ENCODE measurements at regions not wholly inside any gene's neighbourhood (a gene's known extent, or its start where the extent isn't known, plus 50 kb on each side); places are given as distances from the start of the nearest gene placed in this dataset.
"Not testable (repeated sequence)": the region's sequence is repeated elsewhere in the genome, so short reads cannot be mapped to it uniquely, and the experiment has no call there.

GRCh38 chr13:111656439-111656838 is 336.0 kb downstream of the TEX29 start:
- DNase-seq = no peak

DNA sequence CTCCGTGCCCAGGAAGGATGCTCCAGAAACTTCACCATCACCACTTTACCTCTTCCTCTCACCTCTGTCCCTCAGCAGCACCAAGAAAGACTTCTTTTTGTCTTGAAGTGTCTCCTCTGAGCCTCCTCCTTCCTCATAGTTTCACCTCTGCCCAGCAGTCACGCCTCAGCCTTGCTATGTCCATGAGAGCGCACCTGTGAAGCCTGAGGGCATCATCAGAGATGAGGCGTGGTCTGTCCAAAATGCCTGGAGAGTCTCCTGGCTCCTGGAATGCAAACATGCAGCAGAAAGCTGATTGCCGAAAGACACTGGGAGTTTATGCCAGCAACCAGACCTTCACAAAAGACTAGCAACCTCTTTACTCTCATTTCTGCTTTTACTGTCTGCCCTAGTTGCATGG is 336.6 kb downstream of the TEX29 start:
- no peak for DNase-seq

DNA sequence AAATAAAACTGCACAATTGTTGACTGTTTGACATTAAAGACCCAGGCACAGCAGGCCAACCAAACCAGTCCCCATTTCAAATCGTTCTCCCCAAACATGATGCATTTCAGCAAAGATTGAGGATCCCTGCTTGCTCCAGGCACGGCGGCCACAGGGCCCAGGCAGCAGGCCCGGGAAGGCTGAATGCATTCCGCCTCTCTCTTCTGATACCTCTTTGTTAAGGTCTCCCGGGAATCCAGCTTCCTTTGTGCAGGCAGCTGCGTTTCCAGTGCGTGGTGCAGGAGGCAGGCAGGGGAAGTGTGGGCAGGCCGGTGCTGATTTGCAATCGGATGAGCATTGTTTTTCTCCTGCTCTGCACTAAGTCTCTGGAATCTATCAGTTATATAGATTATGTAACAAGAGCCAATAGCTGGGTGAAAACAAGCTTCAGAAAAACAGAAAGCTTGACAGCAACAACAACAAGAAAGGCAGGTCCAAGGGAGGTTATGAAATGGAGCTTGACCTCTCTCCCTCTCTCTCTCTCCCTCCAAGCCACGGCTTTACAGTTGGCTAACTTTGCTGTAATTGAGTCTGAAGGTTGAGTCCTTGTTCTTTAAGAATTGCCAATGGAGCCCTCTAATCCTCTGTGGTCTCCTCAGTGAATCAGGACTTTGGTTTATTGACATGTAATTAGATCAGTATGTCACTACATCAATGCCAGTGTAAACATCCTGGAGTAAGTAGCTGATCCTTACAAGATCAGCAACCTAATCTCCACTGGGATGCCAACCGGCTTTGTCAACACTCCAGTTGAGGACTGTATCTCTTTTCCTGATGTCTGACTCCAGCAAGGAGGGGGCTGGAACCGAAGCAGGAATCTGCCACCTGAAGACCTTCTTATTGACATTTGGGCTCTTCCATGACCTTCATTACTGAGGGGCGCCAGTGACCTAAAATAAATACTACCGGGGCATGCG is 338.0 kb downstream of the TEX29 start:
- no peak for DNase-seq

- no peak for DNase-seq
Observed at GRCh38 chr13:111659219-111659775, 338.9 kb downstream of the TEX29 start.

- no peak for DNase-seq
Observed at GRCh38 chr13:111659842-111660241, 339.4 kb downstream of the TEX29 start.

DNA sequence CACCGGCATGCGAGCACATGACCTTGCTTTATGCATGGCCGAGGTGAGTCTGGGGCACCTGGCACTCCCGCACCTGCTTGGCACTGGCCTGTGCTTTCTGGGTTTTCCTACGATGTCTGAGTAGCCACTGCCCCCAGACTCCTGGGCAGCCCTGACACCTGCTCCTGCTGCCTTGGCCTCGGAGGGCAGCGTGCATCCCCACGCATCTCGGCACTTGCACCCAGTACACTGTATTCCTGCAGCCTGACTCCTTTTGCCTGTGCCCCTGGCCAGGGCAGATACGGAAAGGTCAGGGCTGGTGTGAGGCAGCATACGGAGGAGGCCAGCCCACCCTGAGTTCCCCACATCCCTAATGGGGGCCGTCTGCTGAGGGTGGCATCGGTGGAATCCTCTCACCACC is 340.6 kb downstream of the TEX29 start:
- DNase-seq = no peak

- DNase-seq = no peak
Observed at GRCh38 chr13:111661776-111662175, 341.3 kb downstream of the TEX29 start.

GRCh38 chr13:111662451-111662850 is 342.0 kb downstream of the TEX29 start:
- no peak for DNase-seq

GRCh38 chr13:111662895-111663294 is 342.5 kb downstream of the TEX29 start:
- DNase-seq = no peak

DNA sequence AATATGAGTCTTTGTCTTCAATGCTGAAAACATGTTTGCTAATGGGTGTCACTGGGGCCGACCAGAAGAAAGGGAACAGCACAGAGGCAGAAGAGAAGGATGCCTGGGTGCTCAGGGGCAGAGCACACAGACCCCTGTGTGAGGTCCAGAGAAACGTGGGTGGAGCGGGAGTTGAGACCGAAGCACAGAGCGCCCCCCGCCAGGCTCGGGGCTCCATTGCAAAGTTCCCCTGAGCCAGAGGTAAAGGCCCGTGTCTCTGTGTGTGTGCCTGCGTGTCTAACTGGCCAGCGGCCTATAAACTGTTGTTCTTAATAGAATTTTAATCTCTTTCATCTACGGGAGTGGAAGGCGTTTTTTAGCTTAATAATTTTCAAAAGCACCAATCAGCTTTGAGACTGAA is 343.1 kb downstream of the TEX29 start:
- no peak for DNase-seq

- DNase-seq = no peak
Observed at GRCh38 chr13:111663953-111664421, 343.5 kb downstream of the TEX29 start.

- DNase-seq = no peak
Observed at GRCh38 chr13:111664696-111665095, 344.3 kb downstream of the TEX29 start.

DNA sequence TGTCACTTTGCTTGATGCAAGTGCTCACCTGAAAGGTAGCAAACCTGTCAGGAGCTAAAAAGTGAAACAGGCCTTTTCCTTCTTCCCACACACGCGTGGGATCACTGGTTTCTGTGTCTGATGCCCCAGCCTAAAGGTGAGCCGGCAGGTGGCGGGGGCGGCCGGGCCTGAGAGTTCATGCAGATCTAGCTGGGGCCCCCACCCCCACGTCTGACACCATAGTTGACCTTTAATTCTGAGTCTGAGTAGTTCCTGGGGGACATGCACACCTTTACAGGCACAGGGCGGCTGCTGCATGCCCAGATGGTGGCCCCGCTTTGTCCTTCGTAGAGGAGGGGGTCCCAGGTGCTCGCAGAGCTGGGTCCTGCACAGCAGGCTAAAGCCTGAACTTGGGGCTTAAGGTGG is 345.3 kb downstream of the TEX29 start:
- DNase-seq = no peak

GRCh38 chr13:111666164-111666776 is 345.8 kb downstream of the TEX29 start:
- DNase-seq = no peak

DNA sequence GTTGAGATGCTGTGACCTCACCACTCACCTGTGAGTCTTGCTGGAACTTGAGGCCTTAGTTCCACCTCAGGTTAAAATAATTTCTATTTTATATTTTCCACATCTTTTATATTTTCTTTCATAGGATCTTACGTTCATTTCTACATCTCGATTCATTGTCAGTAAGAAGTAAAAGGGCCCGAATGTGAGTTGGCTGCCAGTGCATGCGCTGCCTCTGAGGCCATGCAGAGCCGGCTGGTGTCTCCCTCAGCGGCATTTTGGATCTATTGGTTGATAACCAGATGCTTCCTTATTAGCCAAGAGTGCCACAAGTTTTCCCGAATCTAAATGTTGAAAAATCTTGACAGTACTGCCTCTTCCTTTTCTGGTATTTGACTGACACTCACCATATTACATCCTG is 347.3 kb downstream of the TEX29 start:
- DNase-seq = no peak

DNA sequence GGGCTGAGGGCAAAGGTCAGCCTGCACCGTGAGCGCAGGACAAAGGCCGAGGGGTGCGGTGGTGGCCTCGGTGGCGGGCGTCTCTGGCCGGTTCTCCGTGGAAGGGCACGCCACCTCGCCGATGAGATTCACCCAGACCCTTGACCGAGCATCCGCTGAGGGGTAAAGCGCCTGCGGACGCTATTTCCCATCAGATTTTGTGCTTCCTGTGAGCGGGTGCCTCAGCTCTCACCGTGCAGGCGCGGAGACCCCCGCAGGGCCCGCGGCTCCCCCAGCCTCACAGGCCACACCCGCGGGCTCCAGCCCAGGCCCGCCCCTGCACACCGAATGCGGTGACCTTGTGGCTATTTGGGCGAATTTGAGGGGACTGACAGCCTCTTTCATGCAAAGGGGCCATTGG is 348.0 kb downstream of the TEX29 start:
- DNase-seq = no peak

GRCh38 chr13:111672198-111672597 is 351.8 kb downstream of the TEX29 start:
- not testable (repeated sequence) for DNase-seq

DNA sequence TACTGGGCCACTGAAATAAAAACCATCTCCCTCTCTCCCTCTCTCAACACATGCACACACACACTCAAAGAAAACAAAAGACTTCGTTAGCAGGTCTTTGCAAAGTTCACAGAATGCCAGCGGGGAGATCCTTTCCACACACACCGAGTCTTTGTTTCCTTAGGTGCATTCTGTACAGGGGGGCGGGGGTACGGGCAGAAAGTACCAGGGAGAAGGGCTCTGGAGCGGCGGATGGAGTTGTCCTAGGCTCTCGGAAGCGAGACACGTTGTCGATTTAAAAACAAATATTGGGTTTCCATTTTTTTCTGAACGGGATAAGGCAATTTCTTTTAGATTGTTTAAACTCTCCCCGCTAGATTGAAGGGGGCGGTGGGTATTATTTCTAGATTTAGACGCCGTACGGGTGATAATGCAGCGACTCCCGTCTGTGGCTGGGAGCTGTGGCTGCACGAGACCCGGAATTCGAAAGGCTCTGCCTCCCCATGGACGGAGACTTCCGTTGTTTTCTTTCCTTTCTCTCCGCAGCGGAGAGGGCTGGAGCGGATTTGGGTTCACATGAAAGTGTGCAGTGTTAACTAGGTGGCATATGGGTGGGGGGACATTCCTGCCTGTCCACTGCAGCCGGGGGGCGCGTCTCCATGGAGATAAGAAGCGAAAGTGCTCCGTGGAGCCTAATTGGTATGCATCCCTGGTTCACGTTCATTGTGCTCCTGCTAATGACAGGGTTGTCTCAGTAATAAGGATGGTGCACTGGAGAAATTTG is 357.9 kb downstream of the TEX29 start:
- DNase-seq = not testable (repeated sequence)

DNA sequence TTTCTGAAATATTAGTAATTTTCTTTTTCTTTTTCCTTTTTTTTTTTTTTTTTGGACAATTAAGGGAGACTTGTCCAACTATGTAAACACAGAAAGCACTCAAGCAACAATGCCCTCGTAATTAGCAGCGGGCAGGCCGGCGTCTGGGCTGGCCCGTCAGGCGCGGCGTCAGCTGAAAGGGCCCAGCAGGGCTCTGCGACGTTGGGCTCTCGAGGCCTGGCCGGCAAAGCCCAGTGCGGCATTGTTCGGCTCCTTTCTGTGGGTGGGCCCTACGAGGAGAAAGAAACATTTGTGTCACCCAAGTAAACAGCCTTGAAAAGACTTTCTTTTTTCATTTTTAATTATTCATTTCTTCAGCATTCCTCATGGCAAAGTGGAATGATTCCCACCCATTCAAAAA is 359.2 kb downstream of the TEX29 start:
- not testable (repeated sequence) for DNase-seq

- DNase-seq = not testable (repeated sequence)
Observed at GRCh38 chr13:111680100-111680499, 359.7 kb downstream of the TEX29 start.

DNA sequence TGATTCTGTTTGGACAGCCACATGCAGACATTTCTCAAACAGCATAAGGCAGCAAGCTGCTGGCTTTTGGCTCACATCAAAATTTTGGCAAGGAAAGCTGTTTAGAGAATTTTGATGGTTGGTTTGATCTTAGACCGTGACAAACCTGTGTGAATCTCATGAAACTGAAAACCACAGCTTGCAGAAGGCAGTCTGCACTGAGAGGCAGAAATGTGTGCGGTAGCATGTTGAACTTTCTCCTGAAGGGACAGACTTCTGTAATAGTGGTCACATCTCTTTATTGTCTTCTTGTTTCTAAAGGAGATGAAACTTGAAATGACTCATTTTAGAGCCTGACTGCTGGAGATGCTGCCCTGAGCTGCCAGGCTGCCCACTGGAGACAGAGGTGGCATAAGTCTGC is 371.6 kb downstream of the TEX29 start:
- not testable (repeated sequence) for DNase-seq

DNA sequence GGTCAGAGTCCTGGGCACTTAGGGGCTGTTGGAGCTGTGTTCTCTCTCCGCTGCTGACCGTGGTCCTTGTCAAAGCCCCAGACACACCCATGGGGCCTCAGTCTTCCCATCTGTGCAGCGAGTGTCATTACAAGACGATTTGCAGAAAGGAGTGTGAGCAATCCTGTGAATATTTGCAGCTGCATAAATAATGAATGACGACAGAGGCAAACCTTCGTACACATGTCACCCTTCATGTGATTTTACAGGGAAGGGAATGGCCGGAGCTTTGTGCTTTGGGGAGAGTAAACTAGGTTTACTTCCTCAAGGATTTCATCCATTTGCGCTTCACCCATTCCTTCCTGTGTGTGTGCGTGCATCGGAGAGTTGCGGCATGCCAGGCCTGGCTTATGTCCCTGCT is 370.8 kb upstream of the SOX1 start:
- not testable (repeated sequence) for DNase-seq

DNA sequence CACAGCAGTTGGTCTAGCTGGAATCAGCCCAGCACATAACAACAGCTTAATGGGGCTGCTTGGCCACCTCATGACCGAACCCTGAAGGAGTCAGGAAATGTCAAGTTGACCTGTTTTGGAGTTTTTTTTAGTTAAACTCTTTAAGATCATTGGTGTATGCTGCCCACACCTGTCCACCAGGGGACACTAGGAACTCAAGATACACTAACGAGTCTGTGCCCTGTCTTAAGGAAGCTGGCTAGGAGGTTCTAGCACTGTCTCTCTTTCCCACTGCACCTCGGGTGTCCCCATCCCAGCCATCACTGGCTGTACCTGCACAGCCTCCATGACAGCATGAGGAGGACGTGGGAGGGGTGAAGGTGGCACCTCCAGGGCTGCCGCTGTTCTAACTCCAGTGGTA is 364.9 kb upstream of the SOX1 start:
- DNase-seq = not testable (repeated sequence)

Measured in NCI-H2171 (cell line).